OCI-M1 (cell line): ENCODE measurements at regions not wholly inside any gene's neighbourhood (a gene's known extent, or its start where the extent isn't known, plus 50 kb on each side); places are given as distances from the start of the nearest gene placed in this dataset.
"Not testable (repeated sequence)": the region's sequence is repeated elsewhere in the genome, so short reads cannot be mapped to it uniquely, and the experiment has no call there.

Experiments used
- DNase-seq: peaks from one replicate; lab custom pipeline; 2025; lab: John Stamatoyannopoulos, UW

DNA sequence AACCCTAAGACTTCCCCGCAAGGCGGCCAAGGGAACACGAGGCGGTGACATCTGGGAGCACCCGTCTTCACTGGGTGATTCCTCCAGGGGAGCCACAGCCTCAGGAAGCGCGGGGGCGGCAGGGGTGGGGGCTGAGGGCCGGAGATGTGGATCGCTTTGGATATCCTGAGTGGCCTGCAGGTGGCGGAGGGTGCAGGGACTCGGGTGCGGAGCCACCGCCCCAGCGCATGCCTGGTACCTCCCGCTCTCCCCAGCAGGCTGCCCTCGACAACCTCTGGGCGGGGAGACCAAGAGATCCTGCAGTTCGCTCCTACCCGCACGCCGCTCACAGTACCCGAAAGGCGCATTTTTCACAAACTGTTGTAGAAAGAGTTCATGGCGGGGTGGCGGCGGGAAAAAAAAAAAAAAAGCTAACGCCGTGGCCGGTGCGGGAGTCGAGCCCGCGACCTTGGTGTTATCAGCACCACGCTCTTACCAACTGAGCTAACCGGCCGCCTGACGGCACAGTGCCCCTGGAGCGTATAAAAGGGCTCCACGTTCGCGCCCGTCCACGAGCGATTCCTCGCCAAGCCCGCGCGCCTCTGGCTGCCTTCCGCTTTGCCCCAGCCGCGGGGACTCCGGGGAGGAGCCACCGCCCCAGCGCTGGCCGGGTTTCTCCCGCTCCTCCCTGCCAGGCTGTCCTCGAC lies 124.7 kb upstream of the PRKX start:
- not testable (repeated sequence) for DNase-seq

DNA sequence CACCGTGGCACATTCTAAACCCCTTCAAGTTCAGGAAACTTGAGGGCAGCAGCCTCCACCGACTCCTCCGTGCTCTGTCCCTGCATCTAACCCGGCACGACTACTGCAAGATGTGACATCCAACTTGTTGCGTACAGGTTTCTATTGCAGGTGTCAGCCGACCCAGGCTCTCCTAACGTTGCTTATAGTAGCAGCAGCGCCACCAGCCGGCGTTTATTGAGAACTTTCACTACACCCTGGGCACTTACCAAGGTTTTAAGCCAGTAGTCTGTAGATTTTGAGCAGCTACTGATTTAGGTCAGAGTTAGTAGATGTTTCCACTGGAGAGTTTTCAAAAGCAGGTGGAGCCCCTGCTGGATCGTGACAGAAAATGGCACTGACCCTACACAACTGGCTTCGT lies 123.8 kb upstream of the PRKX start:
- not testable (repeated sequence) for DNase-seq

DNA sequence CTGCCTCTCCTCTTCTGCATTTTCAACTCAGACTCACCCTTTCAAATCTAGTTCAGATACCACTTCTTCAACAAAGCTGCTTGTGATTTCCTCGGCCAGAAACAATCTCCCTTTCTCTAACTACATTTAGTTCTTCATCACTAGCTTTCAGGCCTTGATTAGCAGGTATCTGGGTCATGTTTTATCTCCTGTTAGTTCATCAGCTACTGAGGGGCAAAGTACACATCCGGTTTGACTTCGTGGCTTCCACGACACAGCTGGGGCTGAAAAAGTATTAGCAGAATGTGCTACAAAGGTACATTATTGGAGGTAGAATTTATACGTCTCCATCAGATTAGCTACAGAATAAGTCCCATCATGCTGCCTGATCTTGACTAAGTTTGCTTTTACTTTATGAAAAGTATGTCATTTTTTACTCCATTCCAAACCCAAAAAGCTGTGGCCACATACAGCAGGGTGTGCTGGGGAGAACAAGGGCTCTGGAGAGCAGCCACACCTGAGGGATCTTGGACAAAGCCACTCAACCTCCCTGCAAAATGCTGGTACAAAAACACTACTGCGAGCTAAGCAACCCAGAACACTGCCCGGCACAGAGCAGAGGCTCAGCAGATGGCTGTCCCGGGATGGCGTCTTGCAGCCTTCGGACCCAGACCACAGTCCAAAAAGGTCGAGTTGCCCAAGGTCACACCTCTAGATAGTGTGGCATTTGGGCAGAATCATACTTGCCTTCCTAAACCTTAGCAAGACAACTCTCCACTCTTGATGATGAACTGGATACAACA lies 120.5 kb upstream of the PRKX start:
- not testable (repeated sequence) for DNase-seq

DNA sequence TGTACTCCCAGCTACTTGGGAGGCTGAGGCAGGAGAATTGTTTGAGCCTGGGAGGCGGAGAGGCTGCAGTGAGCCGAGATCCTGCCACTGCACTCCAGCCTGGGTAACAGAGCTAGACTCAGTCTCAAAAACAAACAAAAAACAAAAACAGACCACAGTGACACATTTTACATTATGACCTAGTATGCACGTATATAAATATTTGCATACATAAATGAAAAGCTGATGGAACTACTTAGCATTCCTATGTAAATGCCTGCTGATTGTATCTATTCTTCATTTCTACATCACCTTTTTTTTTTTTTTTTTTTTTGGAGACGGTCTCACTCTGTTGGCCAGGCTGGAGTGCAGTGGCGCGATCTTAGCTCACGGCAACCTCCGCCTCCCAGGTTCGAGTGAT lies 116.6 kb upstream of the PRKX start:
- DNase-seq, result not testable (repeated sequence)

DNA sequence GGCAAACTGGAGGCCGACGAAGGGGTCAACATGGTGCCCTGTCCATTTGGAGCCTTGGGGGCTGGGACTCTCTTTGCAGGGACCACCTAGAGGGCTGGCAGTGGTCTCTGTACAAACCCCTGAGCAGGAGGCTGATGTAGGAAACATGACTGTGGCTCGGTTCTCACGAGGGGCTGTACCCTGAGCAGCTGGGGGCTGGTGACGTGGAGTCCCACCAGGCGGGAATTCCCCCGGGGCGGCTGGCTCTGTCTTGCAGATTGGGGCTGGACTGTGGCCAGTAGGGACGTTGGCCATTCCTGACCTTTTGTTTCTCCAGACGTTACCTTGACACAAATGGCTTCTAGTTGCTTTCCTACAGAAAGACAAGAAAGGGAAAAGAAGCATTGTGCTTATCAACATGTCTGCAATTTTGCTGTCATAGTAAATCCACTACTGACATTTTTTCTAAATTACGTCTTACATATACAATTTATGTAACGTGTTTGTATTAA lies 115.6 kb upstream of the PRKX start:
- not testable (repeated sequence) for DNase-seq

DNA sequence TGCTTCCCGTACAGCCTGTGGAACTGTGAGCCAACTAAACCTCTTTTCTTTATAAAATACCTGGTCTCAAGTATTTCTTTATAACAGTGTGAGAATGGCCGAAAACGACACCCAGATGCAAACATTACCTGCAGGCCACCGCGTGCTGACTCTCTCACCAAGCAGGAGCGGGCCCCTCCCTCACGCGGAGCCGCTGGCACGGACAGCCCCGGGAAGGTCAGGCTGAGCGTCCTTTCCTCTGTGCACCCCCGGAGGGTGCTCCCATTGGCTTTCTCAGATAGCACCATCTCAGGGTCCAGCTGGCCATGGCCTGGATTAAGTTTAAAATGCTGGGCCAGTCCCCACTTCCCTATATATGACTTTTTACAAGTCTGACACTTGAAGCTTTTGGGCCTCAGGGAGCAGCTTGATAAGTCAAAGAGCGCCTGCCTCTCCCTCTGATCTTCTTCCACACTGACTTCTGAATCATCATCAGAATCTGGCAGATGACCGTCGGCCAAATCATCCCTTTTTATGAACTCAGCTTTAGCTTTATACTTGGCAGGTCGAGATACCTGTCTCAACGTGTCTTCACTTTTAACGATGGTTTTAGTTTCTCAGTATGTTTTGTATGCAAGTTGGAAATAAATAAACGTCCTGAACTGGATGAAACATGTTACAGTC lies 115.1 kb upstream of the PRKX start:
- DNase-seq, result not testable (repeated sequence)

DNA sequence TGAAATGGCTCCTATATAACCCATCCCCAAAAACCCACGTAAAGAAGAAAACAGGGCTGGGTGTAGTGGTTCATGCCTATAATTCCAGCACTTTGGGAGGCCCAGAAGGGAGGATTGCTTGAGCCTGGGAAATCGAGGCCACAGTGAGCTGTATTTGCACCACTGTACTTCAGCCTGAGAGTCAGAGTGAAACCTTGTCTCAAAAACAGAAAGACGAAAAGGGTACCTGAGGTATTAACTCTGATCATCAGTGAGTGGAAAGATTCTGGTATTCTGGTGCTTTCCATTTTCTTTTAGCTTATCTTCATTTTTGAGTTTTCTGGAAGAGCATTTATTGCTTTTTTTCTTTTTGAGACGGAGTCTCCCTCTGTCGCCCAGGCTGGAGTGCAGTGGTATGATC lies 110.6 kb upstream of the PRKX start:
- not testable (repeated sequence) for DNase-seq

DNA sequence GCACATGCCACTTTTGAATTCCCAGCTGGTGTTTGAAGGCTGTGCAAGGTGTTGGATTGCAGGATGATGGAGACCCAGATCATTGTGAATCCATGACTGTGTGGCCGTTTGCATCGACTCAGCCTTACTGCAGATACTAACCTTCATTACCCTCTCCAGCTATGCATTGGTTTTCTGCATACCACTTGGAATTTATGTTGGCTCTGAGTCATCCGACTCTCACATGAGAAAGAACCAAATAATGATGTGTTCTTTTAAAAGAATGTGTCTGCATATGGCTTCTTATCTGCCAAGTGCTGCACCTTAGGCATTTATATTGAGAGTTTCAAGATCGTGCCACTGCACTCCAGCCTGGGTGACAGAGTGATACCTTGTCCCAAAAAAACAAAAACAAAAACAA lies 106.7 kb upstream of the PRKX start:
- DNase-seq, result no peak

DNA sequence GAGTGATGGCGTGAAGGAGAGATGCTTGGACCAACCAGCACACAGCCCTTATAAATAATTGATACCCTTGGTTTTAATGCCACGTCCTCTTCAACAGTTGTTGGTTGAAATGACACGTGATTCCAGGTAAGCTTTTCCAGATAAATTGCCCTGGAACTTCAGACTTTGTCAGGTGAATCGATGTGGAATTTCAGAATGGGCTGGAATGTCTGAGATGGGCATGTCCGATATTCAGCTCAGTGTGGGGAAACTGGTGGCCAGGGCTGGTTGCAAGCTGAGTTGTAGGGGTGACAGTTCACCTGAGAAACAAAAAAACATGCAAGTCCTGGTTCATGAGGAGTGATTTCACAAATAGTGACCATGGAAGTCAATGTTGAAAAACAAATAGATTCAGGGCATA lies 104.0 kb upstream of the PRKX start:
- not testable (repeated sequence) for DNase-seq

DNA sequence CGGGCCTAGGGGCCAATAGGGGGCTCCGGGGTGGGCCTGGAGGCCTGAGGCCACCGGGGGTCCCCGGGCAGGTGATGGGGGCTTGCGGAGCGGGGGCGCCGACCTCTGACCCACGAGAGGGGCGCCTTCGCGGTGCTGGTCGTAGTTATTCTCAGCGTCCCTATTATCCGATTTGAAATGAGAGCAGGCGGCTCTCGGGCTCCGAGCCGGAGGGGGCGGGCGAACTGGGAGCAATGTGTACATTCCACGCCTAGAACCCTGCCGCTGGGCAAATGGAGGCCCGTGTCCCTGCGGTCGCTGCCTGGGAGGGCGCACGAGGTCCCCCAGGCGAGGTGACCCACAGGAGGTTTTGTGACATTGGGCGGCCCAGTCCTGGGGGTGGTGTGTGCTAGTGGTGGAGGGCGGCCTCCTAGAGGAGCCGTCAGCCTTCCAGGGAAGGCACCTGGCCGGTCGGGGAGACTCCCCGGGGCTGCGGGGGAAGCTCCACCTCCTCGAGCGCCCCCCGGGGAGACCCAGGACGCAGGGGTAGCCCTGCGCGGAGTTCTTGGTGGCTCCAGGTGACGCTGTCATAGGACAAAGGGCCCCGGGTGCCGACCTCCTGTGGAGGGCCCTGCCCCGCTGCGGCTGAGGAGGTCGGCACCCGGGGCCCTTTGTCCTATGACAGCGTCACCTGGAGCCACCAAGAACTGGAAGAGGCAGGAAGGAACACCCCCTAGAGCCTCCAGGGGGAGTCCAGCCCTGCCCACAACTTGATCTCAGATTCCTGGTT lies 102.6 kb upstream of the PRKX start:
- DNase-seq, result peak; percentile 66

DNA sequence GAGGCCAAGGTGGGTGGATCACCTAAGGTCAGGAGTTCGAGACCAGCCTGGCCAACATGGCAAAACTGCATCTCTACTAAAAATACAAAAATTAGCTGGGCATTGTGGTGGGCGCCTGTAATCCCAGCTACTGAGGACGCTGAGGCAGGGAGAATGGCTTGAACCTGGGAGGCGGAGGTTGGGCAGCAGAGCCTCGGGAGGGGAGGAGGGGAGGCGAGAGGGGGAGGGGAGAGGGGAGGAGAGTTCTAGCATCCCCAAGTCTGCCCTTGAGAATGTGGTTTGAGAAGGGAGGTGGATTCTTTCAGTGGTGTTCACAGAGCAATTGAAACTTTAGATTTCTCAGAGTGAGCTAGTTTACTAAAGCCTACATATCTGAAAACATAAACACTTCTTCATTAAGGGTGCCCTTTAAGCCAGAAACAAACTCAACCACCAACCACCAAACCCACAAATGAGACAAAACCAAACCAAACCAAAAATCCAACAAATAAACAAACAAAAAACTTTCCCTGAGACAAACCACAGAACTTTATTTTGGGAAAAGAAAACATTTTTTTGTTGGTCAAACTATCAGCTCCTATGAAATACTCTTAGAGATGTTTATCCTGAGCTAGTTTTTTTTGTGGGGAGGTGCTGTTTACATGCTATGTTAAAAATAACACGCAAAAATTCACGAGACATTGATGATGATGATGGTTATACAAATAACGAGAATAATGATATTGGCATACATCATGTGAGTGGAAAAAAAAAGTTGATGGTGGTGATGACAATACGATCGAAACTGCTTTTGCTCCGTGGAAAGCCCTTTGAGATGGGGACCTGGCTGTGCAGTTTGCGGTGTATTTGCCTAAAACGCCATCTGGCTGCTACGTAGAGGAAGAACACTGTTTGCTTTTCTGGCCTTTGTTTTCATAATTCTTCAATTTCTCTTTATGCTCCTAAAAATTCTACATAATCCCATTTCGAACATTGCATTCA lies 98.2 kb upstream of the PRKX start:
- DNase-seq, result no peak

DNA sequence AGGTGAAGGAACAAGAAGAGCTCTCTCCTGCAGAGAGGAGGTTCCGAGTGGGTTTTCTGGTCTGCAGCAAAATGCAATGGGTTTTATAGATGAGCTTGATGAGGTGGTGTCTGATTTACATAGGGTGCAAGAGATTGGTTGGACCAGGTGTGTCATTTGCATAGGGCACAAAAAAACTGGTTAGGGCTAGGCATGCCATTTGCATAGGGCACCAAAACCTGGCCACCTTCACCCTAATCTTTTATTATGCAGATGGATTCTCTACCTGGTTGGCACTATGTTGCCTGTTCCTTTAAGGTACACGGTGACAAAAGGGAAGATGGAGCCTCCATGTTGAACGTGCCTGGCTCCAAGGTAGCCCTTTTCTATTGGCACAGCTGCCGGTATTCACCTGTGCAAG lies 94.5 kb upstream of the PRKX start:
- DNase-seq, result no peak

DNA sequence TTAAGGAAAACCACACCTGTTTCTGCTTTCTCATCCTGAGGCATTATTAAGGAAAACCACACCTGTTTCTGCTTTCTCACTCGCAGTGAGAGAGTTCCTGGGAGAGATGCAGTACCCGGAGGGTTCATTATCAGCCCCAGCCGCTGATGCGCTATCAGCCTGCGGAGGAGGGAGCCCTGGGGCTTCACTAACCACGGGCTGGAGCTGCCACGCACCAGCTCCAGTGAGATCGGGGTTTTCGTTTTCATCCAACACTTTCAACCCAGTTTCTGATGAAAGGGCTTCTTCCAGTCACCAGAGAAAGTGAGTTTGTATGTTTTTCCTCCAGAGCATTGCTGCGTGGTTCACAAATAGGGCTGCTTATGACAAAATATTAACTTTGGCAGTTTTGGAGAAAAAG lies 93.2 kb upstream of the PRKX start:
- peak; percentile 47 for DNase-seq

DNA sequence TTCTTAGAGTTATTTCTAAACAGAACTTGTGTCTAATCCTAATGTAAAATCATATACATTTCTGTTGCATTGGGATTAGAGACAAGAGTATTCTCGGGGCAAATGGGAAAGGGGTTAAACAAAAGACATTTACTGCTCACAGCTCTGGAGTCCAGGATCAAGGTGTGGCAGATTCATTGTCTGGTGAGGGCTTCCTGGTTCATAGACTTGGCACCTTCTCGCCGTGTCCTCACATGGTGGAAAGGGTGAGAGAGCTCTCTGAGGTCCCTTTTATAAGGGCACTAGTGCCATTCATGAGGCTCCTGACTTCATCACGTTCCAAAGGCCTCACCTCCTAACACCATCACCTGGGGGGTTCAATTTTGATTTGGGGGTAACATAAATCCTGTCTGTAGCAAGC lies 90.3 kb upstream of the PRKX start:
- DNase-seq, result no peak

DNA sequence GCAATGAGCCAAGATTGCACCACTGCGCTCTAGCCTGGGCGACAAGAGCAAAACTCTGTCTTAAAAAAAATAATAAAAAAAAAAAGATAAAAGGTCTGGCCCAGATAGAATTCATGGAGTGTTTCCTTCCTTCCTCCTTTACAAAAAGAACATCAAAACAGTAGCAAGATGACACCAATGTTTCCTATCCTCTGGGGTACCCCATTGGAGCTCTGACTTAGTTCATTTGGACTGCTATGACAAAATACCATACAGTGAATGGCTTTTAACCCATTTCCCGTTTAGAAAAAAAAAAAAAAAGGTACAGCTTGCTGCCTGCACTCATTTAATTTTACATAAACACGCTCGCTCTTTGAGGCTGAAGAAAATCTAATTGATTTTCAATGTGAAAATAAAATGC lies 89.9 kb upstream of the PRKX start:
- no peak for DNase-seq

DNA sequence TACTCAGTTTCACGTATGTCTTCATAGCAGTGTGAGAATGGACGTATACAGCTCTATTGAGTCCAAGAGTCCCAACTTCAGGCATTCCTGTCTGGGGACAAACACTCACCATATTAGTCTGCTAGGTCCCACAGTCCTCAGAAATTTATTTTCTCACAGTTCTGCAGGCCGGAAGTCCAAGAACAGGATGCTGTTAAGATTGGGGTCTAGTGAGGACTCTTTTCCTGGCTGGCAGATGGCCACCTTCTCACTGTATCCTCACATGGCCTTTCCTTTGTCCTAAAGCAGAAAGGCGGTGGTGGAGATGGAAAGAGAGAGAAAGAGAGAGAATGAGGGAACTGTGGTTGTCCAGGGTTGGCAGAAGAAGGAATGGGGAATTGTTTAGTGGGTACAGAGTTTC lies 82.0 kb upstream of the PRKX start:
- DNase-seq, result not testable (repeated sequence)

DNA sequence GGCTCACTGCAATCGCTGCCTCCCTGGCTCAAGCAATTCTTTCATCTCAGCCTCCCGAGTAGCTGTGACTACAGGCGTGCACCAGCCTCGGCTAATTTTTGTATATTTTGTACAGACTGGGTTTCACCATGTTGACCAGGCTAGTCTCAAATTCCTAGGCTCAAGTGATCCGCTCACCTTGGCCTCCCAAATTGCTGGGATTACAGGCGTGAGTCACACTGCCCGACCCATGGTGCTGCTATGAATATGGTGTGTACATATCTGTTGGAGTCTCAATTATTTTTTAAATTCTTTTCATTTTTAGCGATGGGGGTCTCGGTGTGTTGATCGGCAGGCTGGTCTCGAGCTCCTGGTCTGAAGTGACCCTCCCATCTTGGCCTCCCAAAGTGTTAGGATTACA lies 78.0 kb upstream of the PRKX start:
- DNase-seq, result no peak

DNA sequence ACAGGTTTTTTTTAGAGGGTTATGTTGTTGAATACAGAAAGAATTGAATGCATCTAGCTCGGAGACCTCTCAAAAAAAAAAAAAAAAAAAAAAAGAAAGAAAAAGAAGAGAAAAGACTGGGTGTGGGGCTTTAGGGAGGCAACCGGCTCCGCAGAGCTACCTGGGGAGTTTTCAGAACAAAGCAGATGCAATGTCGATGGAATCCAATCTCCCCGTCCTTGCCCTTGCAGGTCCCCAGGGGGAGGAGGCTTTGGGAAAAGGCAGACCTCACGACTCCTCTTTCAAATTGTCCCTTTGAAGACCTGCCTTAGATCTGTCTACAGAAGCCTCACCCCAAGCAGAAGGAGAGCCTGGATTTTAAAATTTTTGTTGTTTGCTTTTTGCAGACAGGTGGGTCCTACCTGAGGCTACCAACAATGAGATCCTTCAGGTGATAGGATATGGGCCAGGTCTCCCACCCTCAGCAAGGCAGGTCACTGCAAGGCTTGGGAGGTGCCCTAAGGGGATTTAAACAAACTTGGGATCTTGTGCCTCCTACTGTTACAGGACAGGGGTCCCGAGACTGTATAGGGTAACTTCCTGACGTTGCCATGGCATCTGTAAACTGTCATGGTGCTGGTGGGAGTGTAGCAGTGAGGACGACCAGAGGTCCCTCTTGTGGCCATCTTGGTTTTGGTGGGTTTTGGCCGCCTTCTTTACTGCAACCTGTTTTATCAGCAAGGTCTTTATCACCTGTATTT lies 75.2 kb upstream of the PRKX start:
- DNase-seq, result peak; percentile 5

DNA sequence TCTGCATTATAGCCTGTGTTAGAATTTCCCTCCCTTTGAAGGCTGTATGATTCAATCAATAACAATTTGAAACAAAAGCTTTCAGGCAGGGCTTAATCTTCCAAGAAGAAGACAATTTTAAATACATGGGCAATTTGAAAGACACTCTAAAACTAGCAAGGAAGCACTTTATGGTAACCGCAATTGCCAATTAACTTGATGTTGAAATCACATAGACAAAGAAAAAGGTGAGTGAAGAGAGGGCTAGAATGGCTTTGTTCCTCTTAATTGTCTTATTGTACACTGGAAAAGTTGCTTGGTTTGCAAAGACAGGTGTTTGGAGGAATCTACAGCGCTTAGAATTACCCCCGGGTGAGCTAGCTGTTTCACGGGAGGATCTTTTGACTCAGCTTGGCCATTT lies 74.4 kb upstream of the PRKX start:
- no peak for DNase-seq

DNA sequence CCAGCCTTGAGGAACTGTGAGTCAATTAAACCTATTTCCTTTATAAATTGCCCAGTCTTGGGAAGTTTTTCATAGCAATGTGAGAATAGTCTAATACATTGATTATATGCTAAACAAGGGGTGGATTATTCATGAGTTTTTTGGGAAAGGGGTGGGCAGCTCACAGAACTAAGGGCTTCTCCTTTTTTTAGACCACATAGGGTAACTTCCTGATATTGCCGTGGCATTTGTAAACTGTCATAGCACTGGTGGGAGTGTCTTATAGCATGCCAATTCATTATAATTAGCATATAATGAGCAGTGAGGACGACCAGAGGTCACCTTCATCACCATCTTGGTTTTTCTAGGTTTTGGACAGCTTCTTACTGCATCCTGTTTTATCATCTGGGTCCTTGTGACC lies 72.4 kb upstream of the PRKX start:
- DNase-seq, result peak; percentile 15
